SH-SY5Y (cell line): ENCODE measurements at regions not wholly inside any gene's neighbourhood (a gene's known extent, or its start where the extent isn't known, plus 50 kb on each side); places are given as distances from the start of the nearest gene placed in this dataset.

Source experiments
- GATA2 ChIP-seq: IDR thresholded peaks from 2 replicates; pipeline ENCODE4 v1.6.1; 2011; ENCODE audit warnings: mild to moderate bottlenecking, low read depth, low read length
- GATA3 ChIP-seq: IDR thresholded peaks from 2 replicates; pipeline ENCODE4 v1.6.1; 2011; ENCODE audit warnings: low read depth, mild to moderate bottlenecking, low read length, moderate library complexity

DNA sequence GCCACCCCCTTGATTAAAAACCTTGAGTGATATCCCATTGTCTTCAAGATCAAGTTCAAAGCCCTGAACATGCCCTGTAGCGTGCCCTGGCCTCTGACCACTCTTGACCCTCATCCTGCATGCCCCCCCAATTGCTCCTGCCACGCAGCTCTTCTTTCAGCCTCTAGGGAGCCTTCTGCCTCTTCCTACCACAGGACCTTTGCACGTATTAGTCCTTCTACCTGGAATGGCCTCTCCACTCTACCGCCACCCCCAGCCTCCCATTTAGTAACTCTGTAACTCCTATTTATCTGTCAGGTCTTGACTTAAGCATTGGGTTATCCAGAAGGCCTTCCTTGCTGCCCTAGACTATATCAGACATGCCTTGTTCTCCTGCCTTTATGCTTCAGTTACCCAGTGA, 203.6 kb downstream of the TRIM29 start:
- TF ChIP-seq GATA3 (no peak), GATA2 (no peak)

- TF ChIP-seq GATA3, result no peak
- no peak for TF ChIP-seq GATA2
Measured at GRCh38 chr11:119933584-119933983, 204.3 kb downstream of the TRIM29 start.

- TF ChIP-seq GATA3 (no peak), GATA2 (no peak)
Measured at GRCh38 chr11:119932828-119933562, 204.0 kb upstream of the NECTIN1 start.

DNA sequence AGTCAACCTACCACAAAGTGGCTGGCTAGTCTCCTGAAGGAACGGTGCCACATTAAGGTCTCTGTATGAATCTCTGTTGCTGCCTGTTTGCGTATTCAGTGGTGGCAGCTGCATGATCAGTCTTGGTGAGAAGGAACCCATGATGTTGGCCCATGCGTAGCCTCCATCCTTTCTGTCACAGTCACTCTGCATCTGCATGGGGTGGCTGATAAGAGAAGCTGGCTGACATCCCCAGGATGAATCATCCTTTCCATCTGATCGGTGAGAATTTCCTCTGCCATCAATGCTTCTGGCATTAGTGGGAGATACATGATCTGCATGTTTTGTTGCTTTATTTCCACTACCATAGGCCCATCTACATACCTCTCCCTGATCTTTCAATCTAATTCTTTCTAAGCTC, 199.0 kb upstream of the NECTIN1 start:
- TF ChIP-seq GATA3 (no peak), GATA2 (no peak)

DNA sequence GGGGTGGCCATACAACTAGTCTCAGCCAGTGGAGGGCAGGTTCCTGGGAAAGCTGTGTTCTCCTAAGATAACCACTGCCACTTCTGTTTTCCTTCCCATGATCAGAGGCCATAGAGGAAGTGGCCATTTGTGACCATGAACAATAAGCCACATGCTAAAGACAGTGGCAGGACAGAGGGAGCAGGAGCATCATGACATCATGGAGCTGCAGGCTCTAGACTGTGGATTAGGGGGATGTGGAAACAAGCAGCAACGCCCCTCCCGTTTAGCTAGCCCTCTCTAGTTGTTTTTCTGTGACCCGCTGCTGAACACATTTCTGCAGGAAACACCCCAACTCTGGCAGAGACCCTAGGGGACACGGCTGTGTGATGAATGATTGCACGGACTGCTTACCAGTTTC, 195.0 kb upstream of the NECTIN1 start:
- TF ChIP-seq GATA3 (no peak), GATA2 (no peak)

- peak; percentile 33; the same call in 1 of the 2 replicates for TF ChIP-seq GATA2
- TF ChIP-seq GATA3, result no peak
Measured at GRCh38 chr11:119921571-119921970, 192.6 kb upstream of the NECTIN1 start.

DNA sequence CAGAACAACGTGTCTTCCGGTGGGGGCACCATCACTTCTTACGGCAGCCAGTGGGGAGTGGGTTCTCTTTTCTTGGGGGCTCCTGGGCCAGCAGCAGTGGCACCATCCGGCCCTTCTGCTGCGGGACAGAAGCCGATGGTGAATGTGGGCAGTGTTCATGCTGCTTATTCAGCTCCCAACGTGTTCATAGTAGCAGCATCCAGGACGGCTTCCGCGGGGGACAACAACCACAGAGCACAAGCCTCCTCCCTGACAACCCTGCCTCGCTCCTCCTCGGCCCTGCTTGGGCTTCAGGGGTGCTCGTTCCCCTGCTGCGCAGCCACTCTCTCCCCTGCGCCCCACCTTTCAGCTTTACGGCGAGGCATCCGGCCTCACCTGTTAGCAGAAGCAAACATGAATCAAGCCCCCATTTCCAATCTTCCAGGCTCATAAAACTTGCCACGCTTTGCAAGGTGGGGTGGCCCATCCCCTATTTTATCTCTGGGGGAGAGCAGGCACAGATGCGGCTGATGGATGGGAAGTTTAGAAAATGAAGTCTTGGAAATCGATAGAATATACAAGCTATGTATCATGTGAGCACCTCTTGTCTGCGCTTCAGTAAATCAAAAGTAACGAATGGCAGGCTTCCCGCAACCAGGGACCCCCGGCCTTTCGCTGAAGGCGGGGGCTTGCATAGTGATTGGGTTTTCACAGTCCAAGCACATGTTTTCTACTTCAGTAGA, 191.8 kb upstream of the NECTIN1 start:
- TF ChIP-seq GATA2 (no peak), GATA3 (no peak)

DNA sequence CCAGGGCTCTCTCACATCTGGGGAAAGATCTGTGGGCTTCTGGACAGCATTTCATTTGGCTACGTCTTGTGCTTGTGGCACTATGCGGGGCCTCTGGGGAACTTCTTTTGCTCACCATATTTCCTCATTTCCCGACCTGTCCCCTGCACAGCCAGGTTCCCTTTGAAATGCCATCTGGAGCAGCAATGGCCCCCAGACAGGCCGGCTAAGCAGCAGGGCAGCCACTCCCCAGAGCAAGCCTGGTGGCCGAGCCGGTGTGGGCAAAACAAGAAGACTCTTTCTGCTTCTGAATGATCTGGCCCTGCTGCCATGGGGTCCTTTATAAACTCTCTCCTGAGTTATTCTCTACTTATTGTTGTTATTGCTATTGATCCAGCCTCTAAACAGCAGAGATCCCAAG, 190.7 kb upstream of the NECTIN1 start:
- no peak for TF ChIP-seq GATA2
- no peak for TF ChIP-seq GATA3

DNA sequence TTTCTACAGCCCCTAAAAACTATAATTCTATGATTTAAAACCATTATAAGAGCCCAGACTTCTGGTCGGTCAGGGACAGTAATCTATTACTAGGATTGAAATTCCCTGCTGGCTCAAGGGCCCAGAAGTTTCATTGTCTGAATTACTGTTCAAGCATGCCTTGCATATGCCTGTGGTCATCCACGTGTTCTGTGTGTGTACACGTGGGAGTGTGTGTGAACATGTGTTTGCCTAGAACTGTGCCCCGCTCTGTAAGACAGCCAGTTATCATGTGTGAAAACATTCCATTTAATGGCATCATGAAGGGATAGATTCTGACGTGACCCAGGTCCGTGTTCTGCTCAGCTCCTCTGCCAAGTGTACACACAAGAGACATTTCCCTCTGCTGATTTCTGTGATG, 189.3 kb upstream of the NECTIN1 start:
- TF ChIP-seq GATA3 (no peak), GATA2 (no peak)

DNA sequence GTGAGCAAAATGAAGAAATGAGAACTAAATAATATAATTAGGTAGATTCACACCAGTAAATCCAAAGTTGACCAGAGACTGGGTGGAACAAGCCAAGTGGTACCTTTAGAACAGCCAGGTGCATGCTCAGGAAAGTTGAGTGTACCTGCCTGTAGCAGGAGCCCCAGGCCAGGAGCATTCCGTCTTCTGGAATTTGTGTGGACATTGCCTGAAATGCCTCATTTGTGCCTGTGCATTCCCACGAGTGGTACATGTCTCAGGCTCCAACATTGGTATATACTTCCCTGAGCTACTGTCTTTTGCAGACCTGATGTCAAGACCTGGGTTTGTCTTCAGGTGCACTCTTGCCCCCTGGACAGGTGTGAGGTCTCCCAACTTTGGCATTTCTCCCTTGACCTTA, 187.6 kb upstream of the NECTIN1 start:
- TF ChIP-seq GATA3, result no peak
- no peak for TF ChIP-seq GATA2

GRCh38 chr11:119912229-119912628, 183.2 kb upstream of the NECTIN1 start:
- TF ChIP-seq GATA3 (no peak), GATA2 (no peak)

GRCh38 chr11:119910650-119911049, 181.7 kb upstream of the NECTIN1 start:
- TF ChIP-seq GATA2, result no peak

- TF ChIP-seq GATA2 (no peak), GATA3 (no peak)
Measured at GRCh38 chr11:119910051-119910450, 181.1 kb upstream of the NECTIN1 start.

DNA sequence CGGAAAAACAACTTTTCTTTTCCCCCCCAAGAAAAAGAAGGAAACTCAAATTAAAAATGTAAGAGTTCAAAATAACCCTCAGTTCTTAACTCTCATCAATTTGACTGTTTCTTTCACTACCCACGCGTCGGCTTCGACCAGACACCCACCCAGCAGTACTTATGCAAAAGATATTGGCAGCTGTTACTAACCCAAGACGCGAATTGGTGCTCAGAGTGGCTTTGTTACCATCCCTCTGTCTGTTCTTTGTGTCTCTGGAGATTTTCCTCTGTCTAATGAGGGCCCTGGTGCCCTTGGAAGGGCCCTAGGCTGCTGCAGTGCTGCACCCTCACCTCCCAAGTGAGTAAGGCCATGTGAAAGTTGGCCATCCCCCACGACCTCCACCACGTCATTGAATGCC, 180.5 kb upstream of the NECTIN1 start:
- no peak for TF ChIP-seq GATA3
- TF ChIP-seq GATA2, result no peak

- TF ChIP-seq GATA2 (no peak), GATA3 (no peak)
Measured at GRCh38 chr11:119909077-119909476, 180.1 kb upstream of the NECTIN1 start.
